Caco-2 (cell line): ENCODE measurements at regions not wholly inside any gene's neighbourhood (a gene's known extent, or its start where the extent isn't known, plus 50 kb on each side); places are given as distances from the start of the nearest gene placed in this dataset.

Source experiments
- BruUV-seq: library from RNA; stranded (reverse); fragments of 400-500 nt; replicated peaks from 2 replicates; lab custom pipeline; 2021; lab: Mats Ljungman, UMichigan
- CTCF ChIA-PET: fragments of 300-600 bp; sonication (Branson Sonifier 250); formaldehyde crosslinking; loops from one replicate; lab custom pipeline; 2022; ENCODE audit warnings: antibody characterized with exemption; lab: Charles Lee
- POLR2A ChIA-PET: fragments of 300-600 bp; sonication (Branson Sonifier 250); formaldehyde crosslinking; loops from one replicate; lab custom pipeline; 2022; ENCODE audit warnings: antibody characterized with exemption; lab: Charles Lee
- DNase-seq, 2 experiments: peaks; one replicate each; pipeline versions ENCODE4 v3.0.0 to v3.0.0-alpha.2; 2020 to 2022
- H3K27me3 ChIP-seq: replicated peaks from 2 replicates; pipeline ENCODE4 v1.6.0; 2011; ENCODE audit warnings: low read length; ENCODE audit not compliant: control insufficient read depth, insufficient read depth
- H3K36me3 ChIP-seq: 2 replicates; pipeline ENCODE4 v1.5.1; 2011; ENCODE audit warnings: low read length; ENCODE audit not compliant: control insufficient read depth, insufficient read depth
- H3K4me1 ChIP-seq: fragments of 250-450 bp; sonication (Bioruptor Pico); 2 replicates; pipeline ENCODE4 v1.5.1; 2020; ENCODE audit warnings: mild to moderate bottlenecking
- H3K4me3 ChIP-seq: 2 replicates; pipeline ENCODE4 v1.5.1; 2011; ENCODE audit warnings: low read depth, mild to moderate bottlenecking, control low read depth, low read length
- H3K9me3 ChIP-seq: fragments of 250-450 bp; sonication (Bioruptor Pico); 2 replicates; pipeline ENCODE4 v1.5.1; 2020; ENCODE audit warnings: mild to moderate bottlenecking, moderate library complexity
- H3K27ac Mint-ChIP-seq: one replicate; pipeline ENCODE4 v1.8.0; 2022; ENCODE audit warnings: mixed read lengths; ENCODE audit not compliant: unreplicated experiment
- H3K27me3 Mint-ChIP-seq: one replicate; pipeline ENCODE4 v1.8.0; 2022; ENCODE audit warnings: mixed read lengths; ENCODE audit not compliant: insufficient read depth, unreplicated experiment
- H3K36me3 Mint-ChIP-seq: one replicate; pipeline ENCODE4 v1.8.0; 2022; ENCODE audit warnings: mild to moderate bottlenecking, mixed read lengths; ENCODE audit not compliant: insufficient read depth, unreplicated experiment
- H3K4me1 Mint-ChIP-seq: one replicate; pipeline ENCODE4 v1.8.0; 2022; ENCODE audit warnings: low read depth, mixed read lengths; ENCODE audit not compliant: unreplicated experiment
- H3K4me3 Mint-ChIP-seq: one replicate; pipeline ENCODE4 v1.8.0; 2022; ENCODE audit warnings: mild to moderate bottlenecking, moderate library complexity, mixed read lengths; ENCODE audit not compliant: unreplicated experiment
- H3K9me3 Mint-ChIP-seq: one replicate; pipeline ENCODE4 v1.8.0; 2022; ENCODE audit warnings: mixed read lengths; ENCODE audit not compliant: unreplicated experiment
- CTCF ChIP-seq, 2 experiments: fragments of 200-600 bp in 1 of 2; IDR thresholded peaks; 1 replicate in 1 of 2; 2 replicates in 1 of 2; pipeline versions ENCODE4 v1.5.1 to v1.8.0; 2011 to 2022; ENCODE audit warnings: antibody characterized with exemption in 1 of 2, control low read depth in 1 of 2, inconsistent platforms in 1 of 2, low read depth in 1 of 2, low read length in 1 of 2, mild to moderate bottlenecking in 1 of 2, moderate library complexity in 1 of 2; ENCODE audit not compliant: insufficient read depth in 1 of 2, severe bottlenecking in 1 of 2, unreplicated experiment in 1 of 2
- intact Hi-C: fragments of 100-400 bp; cut with micrococcal nuclease; formaldehyde crosslinking; loops from one replicate; pipeline ENCODE4 v1.10.0; 2022; ENCODE audit not compliant: unreplicated experiment

- TF ChIP-seq CTCF (IDR thresholded peaks at IDR 0.05; ENCODE audit: insufficient read depth in 1 of 2, low read depth in 1 of 2, low read length in 1 of 2, severe bottlenecking in 1 of 2, unreplicated experiment in 1 of 2): no peak
Measured at GRCh38 chr10:47146572-47146971, 153.4 kb upstream of the GDF10 start.

GRCh38 chr10:47147186-47147585, 152.8 kb upstream of the GDF10 start:
- no peak overlapping the region for H3K4me3 Mint-ChIP-seq
- Histone ChIP-seq H3K9me3 (no peaks in the 10 kb centered on the region), H3K4me1 (no peaks in the 10 kb centered on the region), H3K27me3 (no peaks in the 10 kb centered on the region; the same call in 1 of the 2 replicates), H3K4me3 (no peak overlapping the region), H3K36me3 (no peaks in the 10 kb centered on the region)
- peaks cover 22% of the 10 kb centered on the region for H3K27me3 Mint-ChIP-seq
- no peak for TF ChIP-seq CTCF (IDR thresholded peaks at IDR 0.05; ENCODE audit: insufficient read depth in 1 of 2, low read depth in 1 of 2, low read length in 1 of 2, severe bottlenecking in 1 of 2, unreplicated experiment in 1 of 2)
- no peaks in the 10 kb centered on the region for H3K36me3 Mint-ChIP-seq
- CTCF ChIA-PET: no interaction called here
- no peak for DNase-seq
- H3K4me1 Mint-ChIP-seq: no peaks in the 10 kb centered on the region
- POLR2A ChIA-PET: no interaction called here
- H3K27ac Mint-ChIP-seq: no peak overlapping the region
- BruUV-seq: no TSS peak
- intact Hi-C loops: no loop called here
- H3K9me3 Mint-ChIP-seq: no peaks in the 10 kb centered on the region

More at GRCh38 chr10:47146572-47146971, 153.4 kb upstream of the GDF10 start:
- no peak for DNase-seq
- BruUV-seq: no TSS peak
- H3K27me3 ChIP-seq: no peaks in the 10 kb centered on the region; the same call in 1 of the 2 replicates
- H3K27me3 Mint-ChIP-seq: peaks cover 22% of the 10 kb centered on the region
- no peaks in the 10 kb centered on the region for H3K36me3 Mint-ChIP-seq
- H3K27ac Mint-ChIP-seq: no peak overlapping the region
- no peaks in the 10 kb centered on the region for H3K9me3 ChIP-seq
- POLR2A ChIA-PET: no interaction called here
- CTCF ChIA-PET: no interaction called here
- H3K4me3 ChIP-seq: no peak overlapping the region
- no peaks in the 10 kb centered on the region for H3K36me3 ChIP-seq
- intact Hi-C loops: no loop called here
- H3K4me3 Mint-ChIP-seq: no peak overlapping the region
- no peaks in the 10 kb centered on the region for H3K4me1 Mint-ChIP-seq
- H3K4me1 ChIP-seq: no peaks in the 10 kb centered on the region
- H3K9me3 Mint-ChIP-seq: no peaks in the 10 kb centered on the region

GRCh38 chr10:47150581-47150980, 149.4 kb upstream of the GDF10 start:
- no peak overlapping the region for H3K27ac Mint-ChIP-seq
- Histone ChIP-seq H3K4me3 (no peak overlapping the region), H3K9me3 (peaks cover 11% of the 10 kb centered on the region), H3K36me3 (no peaks in the 10 kb centered on the region), H3K27me3 (no peaks in the 10 kb centered on the region; the same call in none of the 2 replicates), H3K4me1 (no peaks in the 10 kb centered on the region)
- H3K36me3 Mint-ChIP-seq: no peaks in the 10 kb centered on the region
- ChIA-PET POLR2A (no interaction called here), CTCF (no interaction called here)
- DNase-seq: no peak
- H3K4me3 Mint-ChIP-seq: no peak overlapping the region
- intact Hi-C loops: no loop called here
- H3K9me3 Mint-ChIP-seq: peaks cover 19% of the 10 kb centered on the region
- peaks cover 26% of the 10 kb centered on the region for H3K27me3 Mint-ChIP-seq
- TF ChIP-seq CTCF (IDR thresholded peaks at IDR 0.05; ENCODE audit: insufficient read depth in 1 of 2, low read depth in 1 of 2, low read length in 1 of 2, severe bottlenecking in 1 of 2, unreplicated experiment in 1 of 2): no peak
- BruUV-seq: no TSS peak
- no peaks in the 10 kb centered on the region for H3K4me1 Mint-ChIP-seq
